Right kidney (tissue), 1 donor: ENCODE measurements at regions not wholly inside any gene's neighbourhood (a gene's known extent, or its start where the extent isn't known, plus 50 kb on each side); places are given as distances from the start of the nearest gene placed in this dataset.
"Not testable (repeated sequence)": the region's sequence is repeated elsewhere in the genome, so short reads cannot be mapped to it uniquely, and the experiment has no call there.

Experiments used
- DNase-seq: peaks from one replicate; pipeline ENCODE4 v3.0.0-alpha.2; 2016

DNA sequence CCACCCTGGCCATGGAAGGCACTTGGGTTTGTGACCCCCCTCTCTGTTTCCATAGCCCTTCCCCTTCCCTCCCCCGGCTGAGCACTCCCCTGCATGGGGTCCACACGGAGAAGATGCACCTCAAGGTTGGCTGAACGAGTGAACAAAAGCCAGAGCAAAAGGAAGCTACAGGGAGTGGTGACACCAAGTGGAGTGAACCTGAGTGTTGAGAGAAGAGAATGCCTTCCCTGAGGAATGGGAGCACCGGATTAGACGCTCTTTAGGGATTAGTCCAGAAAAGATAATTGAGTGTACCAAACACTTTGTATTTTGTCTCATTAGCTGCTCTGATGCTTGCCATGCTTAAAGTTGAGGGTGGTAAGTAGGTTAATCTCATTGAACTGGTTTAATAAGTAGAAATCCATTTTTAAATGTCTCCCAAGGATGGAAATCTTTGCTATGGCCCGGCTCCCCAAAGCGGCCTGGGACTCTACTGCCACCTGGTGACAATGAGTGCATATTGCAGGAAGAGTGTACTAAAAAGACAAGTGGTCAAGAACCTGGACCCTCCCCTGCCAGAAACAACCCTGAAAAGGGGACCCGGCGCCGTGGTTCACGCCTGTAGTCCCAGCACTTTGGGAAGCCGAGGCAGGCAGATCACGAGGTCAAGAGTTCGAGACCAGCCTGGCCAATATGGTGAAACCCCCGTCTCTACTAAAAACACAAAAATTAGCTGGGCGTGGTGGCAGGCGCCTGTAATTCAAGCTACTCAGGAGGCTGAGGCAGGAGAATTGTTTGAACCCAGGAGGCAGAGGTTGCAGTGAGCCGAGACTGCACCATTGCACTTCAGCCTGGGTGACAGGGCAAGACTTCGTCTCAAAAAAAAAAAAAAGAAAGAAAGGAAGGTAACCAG lies 150.6 kb upstream of the ZC3H12A start:
- no peak for DNase-seq

DNA sequence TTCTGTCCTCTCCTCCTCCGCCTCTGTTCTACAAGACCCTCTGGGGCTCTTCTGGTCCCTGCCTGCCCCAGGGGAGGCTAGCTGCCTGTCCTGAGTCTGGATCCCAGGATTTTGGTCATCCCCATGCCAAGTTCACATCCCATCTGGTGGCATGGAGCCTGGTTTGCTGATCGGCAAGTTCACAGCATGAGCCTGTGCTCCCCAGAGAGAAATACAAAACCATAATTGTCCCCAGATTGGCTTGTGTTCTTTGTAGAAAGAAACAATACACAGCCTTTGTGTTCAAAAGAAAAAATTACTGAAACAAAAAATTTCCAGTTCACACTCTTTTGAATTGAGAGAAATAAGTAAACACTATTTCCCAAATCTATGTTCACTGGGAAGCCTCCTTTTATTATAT lies 149.4 kb upstream of the ZC3H12A start:
- no peak for DNase-seq

DNA sequence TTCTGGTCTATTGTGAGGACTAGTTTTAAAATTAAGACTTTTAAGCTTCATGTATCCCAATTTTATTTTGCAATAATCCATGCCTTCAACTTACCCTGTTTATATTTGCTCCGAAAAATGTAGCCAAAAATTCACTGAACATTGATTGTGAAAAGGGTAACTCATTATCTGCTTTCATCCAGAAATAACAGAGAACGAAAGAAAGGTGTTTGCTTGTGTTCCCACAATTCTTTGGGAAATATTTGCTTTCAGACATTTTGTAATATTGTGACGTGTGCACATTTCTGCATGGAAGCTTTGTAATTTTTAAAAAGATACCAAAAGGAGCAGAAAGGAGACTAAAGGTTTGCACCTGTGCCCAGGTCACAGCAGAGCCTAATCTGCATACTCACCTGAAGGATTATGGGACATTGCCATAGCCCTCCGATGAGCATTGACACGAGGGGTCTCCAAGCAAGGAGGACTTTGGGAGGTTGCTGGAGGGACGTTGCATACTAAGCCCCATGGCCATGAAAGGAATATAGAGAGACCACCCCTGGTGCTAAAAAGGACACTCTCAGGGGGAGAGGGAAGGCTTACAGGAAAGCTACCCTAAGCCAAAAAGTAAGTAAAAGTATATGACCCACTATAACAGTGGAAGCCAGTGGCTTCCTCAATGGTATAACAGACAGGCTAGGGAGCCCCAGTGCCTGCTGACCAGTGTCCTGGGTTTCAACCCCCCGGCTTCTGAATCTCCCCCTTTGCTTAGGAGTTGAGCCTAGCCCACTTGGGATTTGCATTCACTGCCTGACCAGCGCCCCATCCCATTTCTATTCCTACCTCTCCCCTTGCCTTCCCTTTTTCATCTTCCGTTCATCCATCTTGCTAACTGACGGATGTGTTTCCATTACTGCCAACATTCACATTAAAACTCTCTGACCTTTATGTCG lies 148.6 kb upstream of the ZC3H12A start:
- DNase-seq, result no peak

DNA sequence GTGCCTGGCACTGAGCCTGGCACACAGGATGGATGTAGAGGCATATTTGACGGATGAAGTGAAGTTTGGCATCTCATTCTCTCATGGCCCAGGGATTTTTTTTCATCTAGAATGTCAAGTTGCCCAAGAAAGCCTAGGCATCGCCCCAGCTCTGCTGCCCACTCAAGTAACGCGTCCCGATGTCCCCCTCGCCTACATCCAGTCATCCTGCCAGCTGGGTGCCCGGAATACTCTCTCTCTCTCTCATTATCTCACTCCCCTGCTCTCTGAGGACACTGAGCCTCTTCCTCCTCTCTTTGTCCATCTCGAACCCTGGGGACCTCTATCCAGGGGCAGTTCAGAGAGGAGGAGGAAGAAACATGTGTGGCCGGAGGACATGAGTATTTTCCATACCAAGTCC lies 142.3 kb upstream of the ZC3H12A start:
- no peak for DNase-seq

DNA sequence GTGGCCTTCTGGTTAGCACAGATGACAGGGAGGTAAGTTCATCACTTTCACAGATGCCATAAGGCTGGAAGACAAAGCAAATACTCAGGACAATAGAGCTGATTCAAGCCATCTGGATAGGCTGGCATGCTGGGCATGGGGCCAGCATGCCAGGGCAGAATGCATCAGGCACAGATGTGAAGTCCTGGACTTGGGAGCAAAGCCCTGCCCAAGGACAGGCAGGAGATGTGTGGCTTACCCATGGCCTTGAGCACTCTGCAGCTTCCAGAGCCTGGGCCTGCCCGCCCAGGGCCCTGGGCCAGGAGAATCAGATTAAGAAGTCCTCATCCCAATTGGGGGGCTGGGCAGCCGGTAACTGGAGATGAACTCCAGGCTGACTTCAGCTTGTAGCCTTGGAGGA lies 135.7 kb upstream of the ZC3H12A start:
- DNase-seq, result no peak

DNA sequence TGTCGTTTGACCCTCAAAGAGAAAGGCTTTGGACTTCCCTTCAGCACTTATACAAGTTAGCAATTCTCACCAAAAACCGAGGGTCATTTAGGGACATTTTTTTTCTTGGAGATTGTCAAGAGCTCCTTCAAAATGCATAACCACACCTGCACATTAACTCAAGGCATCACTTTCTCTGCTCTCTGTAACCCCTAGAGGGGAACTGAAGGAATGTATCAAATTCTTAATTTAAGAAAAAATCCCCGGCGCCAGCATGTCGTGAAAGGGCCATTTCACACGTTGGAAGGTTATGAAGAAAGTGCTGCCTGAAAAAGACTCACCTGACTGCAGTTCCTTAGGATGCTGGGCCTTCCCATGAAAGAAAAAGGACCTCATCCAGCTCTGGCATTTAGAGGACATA lies 131.6 kb upstream of the ZC3H12A start:
- no peak for DNase-seq

DNA sequence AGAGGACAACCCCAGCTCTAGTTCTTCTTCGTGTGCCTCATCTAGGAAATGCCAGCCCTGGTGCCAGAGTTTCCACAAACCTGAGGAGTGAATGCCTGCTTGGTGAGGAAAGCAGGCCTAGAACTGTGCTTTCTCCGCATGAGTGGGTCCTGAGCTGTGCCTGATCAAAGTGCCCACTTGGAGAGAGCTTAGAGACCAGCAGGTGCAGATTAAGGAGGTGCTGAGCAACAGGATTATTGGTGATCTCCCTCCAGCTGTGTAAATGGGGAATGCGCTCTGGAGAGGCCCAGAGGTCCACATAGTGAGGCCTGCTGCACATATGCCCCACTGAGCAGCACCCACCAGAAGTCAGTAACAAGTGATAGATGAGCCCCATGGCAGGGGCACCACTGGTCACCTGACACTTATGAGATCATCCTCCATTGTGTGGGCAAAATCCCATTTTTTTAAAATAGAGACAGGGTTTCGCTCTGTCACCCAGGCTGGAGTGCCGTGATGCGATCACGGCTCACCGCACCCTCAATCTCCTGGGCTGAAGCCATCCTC lies 127.2 kb upstream of the ZC3H12A start:
- no peak for DNase-seq

DNA sequence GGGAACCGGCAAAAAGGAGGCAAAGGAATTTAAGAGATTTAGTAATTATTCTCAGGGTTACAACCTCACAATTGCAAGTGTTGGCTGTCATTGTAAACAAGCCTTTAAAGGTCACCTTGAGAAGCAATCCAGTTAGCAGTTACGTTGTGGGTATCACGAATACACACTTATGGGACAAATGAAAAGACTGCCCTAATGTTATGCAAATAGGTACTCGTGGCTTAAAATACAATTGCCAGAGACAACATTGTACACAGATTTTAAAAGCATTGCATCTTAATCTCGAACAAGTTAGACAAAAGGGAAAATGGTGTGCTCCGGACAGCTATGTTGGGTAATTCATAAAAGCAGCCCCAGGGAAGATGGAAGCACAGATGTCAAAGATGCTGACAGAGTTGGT lies 120.5 kb upstream of the ZC3H12A start:
- DNase-seq, result no peak

DNA sequence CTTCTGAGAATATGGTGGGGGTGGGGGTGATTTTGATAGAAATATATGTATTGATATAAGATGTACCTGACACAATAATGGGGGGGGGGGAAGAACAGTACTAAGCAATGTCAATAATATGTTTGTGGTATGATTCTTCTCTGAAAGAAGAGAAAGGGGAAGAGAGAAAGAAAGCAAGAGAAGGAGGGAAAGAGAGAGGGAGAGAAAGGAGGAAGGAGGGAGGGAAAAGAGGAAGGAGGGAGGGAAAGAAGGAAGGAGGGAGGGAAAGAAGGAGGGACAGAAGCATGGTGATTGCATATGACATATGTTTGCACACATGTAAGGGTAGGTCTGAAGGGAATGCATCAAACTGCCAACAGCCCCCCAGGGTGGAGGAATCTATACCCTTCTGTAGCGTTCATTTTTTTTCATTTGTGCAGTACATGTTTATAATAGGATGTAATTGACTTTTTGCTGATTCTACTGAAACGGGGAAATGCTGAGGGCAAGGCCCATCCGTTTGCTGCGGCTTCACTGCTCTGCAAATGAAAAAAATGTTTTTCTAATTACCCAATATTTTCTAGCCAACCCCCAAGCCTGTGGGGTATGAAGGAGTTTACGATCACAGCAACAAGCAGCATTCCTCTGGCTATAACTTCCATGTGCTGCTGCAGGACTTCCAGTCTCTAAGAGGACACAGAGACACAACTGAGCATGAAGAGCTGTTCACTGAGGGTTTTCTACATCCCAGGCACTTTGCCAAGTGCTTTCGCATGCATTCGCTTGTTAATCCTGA lies 119.3 kb upstream of the ZC3H12A start:
- DNase-seq, result no peak

DNA sequence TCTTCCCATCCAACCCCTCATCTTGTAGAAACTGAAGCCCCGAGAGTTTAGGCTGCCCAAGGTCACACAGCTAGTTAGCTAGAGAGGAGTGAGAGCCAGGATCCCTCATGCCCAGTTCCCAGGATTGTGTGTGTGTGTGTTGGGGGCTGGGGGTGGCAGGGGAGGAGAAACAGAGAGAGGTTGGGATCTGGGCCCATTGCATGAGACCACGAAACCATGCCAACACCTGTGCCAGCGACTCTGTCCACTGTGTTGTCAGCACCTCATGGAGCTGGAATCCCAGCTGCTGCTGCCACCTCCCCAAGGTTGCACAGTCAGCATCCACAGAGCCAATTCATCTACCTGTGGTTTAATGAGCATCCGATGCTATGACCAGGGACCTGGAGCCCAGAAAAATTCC lies 115.4 kb upstream of the ZC3H12A start:
- DNase-seq, result no peak

DNA sequence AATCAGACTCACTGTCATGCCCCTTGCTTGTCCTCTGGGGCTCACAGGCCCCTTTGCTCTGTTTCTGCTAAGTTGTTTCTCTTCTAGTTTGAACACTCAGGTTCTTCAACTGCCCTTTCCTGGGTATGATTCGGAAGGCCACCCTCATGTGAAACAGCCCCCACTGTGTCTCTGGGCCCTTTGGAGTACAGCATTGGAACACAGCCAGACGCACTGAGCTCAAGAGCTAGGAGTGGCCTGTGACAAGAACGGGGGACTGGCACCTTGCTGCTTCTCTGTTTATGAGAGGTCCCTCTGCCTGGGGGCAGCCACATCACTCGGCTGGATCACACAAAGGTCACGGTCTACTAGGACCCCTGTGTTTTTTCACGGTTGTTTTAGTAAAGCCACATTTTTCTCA lies 114.4 kb upstream of the ZC3H12A start:
- DNase-seq, result no peak

DNA sequence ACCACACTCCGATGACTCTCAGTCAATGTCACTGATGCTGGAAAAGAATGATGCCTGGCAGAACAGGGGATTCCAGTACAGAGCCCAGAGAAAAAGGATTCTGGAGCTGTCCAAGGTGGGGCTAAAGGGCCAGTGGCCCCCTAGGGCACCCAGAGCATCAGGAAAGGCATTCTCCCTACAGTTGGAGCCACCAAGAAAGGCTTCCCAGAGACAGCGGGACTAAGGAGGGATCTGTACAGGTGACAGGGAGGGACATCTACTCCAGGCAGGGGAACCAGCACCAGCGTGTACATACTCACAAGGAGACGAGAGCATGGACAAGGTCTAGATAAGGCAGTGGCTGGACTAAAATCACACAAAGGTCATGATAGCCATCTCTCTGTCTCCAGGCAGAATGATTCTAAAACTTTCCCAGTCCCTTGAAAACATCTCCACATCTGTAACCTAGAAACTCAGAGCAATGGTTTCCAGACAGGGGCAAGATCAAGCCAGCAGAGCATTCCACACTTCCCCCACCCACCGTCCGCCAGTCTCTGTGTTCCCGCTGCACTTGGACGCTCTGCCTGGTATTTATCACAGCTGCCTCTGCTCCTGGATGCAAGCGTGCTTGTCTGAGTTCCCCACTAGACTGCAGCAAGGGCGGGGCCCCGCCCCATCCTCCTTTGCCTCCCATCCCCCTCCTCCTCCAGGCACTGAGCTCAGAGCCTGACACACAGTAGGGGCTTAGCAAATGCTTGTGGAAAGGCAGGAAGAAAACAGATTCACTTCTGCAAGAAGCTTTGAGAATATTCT lies 111.6 kb upstream of the ZC3H12A start:
- no peak for DNase-seq

DNA sequence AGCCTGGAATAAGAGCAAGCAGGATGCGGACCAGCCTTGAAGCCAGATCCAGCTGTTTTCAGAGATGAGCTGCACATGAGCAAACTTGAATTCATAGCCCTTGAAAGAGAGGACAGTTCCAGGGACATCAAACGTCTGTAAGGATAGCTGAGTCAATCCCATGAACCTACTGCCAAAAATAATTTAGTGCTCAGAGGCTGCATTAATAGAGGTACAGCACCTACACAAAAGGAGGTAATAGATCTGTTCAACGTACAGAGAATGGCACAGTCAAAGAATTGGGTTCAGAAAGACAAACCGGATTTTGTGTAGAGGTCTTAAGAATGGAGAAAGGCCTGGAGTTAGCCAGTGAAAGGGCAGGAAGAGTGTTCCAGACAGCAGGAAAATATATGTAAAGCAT lies 110.8 kb upstream of the ZC3H12A start:
- no peak for DNase-seq

DNA sequence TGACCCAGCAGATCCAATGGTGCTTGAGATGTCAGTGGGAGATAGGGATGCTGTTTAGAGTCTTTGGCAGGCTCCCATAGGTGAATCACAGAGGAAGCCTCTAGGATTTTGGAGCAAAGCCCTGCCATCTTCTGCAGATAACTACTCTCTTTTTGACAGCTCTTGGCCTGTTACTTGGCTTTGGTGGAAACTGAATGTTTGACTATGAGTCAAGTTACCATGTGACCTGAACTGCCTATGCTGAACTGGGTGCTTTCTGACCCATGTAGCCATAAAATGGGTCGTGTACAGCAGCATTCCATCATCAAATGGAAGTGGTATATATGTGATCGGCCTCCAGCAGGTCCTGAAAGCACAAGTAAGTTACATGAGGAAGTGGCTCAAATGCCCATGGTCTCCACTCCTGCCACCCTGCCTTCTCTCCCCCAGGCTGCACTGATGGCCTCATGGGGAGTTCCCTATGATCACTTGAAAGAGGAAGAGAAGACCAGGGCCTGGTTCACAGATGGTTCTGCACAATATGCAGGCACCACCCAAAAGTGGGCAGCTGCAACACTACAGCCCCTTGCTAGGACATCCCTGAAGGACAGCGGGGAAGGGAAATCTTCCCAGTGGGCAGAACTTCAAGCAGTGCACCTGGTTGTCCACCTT lies 105.6 kb upstream of the ZC3H12A start:
- not testable (repeated sequence) for DNase-seq

DNA sequence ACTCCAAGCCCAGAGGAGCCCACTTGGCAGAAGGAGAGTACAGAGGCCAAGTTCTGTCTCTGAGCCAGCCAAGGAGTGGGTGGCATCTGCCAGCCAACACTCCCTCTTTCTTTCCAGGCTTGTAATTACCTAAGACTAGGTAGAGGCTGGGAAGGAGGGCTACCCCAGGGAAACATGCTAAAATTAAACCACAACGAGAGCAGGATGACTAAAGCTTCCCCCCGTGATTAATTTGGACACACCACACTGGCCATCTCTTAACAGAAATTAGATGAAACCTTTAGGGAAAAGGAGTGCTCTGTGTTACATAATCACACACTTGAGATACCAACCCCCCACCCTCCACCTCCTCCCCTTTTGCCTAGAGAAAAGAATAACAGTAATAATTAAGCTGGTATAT lies 102.1 kb upstream of the ZC3H12A start:
- no peak for DNase-seq

DNA sequence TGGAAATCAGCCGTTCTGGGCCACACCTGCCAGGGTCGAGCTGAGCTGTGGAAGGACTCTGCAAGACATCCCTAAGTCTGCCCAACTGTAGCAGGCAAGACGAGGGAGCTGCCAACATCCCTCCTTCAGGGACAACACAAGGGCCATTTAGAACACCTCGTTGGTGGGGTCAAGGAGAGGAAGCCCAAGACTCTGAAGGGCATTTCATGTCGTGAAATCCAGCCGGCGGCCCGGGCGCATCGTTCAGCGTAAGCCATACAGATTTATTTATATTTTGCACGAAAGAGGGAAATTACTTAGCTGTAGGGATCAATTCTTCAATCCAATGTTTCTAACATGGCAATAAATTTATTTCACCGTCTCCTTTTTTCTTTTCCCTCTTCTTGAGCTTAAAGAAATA lies 101.7 kb upstream of the ZC3H12A start:
- DNase-seq, result no peak

DNA sequence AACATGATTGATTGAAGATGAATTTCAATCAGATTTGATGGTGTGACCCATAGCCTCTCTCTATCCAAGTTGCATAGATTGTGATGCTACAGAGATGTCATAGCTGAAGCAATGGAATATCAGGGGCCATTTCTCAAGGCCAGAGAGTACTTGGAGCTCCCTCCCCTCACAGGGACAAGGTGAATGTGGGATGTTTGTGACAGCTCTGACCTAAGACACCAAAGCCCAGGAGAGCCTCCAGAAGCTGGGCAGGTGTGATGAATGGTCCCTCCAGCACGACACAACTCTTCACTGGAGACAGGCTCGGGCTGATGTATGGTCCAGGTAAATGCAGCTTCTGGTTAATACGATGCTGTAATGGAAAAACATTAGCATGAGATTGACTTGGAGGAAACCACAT lies 101.0 kb upstream of the ZC3H12A start:
- no peak for DNase-seq

DNA sequence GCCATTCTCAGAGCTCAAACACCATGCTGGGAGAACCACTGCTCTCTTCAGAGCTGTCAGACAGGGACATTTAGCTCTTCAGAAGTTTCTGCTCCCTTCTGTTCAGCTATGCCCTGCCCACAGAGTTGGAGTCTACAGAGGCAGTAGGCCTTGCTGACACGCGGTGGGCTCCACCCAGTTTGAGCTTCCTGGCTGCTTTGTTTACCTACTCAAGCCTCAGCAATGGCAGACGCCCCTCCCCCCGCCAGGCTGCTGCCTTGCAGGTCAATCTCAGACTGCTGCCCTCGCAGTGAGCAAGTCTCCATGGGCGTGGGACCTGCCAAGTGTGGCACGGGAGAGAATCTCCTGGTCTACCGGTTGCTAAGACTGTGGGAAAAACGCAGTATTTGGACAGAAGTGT lies 93.8 kb upstream of the ZC3H12A start:
- DNase-seq, result not testable (repeated sequence)

DNA sequence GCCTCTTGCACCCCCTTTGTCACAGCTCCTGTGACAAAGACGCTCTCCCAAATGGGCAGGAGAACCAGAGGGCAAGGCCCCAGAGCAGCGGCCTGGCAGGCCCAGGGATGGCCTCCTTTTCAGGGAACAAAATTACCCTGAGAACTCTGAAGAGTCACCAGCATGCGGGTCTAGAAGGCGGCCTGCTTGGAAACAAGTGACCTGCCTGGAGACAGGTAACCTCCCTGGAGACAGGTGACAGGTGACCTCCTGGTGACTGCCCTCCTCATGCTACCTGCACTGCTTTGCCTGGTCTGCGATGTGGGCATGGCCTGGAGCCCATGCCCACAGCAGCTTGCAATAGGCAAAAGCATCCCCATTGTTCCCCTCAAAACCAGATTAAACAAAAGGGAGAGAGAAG lies 86.5 kb upstream of the ZC3H12A start:
- no peak for DNase-seq

DNA sequence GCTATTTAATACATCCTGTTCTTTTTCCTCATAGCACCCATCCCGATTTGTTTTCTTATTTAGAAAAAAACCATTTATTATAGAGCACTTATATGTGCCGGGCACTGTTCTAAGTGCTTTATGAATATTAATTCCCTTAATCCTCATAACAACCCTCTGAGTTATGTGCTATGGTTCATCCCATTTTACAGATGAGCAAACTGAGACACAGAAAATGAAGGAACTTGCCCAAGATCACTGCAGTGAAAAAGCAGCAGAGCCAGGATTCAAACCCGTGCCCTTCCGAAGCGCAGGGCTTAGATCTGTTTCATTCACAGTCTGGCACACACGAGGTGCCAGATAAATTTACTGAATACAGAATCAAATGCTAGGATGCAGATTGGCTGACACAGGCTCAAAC lies 85.1 kb upstream of the ZC3H12A start:
- DNase-seq, result no peak
